ENCODE measurements at regions not wholly inside any gene's neighbourhood (a gene's known extent, or its start where the extent isn't known, plus 50 kb on each side); places are given as distances from the start of the nearest gene placed in this dataset.

DNA sequence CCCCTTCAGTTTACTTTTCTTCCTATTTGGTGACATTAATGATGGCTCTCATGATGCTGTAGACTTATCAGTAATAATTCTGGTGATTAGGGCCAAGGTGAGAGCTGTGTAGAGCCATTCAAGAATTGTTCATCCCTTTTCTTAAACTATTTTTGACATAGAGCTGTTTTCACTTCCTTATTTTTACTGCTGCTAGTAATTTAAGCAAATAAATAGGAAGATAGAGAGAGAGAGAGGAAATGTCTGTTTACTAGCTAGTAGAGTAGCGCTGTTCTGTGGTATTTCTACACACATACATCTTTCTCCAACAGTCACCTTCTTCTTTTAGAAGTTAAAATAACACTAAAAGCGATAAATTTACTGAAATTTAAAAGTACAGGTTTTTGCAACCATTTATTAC lies 678.0 kb upstream of the ZP4 start:
- Histone ChIP-seq H3K9ac (ENCODE audit: extremely low read depth, insufficient read length, low read length) (no peak overlapping the region), H4K8ac (replicated peaks; ENCODE audit: insufficient read length, low read depth, low read length) (no peak overlapping the region), H3K27ac (ENCODE audit: insufficient read length, low read depth, low read length) (no peak overlapping the region), H3K9me3 (ENCODE audit: control insufficient read depth, low read depth, low read length) (no peaks in the 10 kb centered on the region), H3K79me2 (ENCODE audit: insufficient read depth, low read length) (no peaks in the 10 kb centered on the region), H3T11ph (ENCODE audit: low read length) (no peak overlapping the region), H4K91ac (ENCODE audit: insufficient read length, low read depth, low read length) (no peak overlapping the region), H2AK5ac (ENCODE audit: insufficient read length, low read length) (no peak overlapping the region), H3K56ac (ENCODE audit: insufficient read length, low read depth, low read length) (no peak overlapping the region), H4K5ac (ENCODE audit: insufficient read length, low read depth, low read length) (no peak overlapping the region), H3K14ac (ENCODE audit: insufficient read depth, low read length) (no peak overlapping the region), H2AFZ (ENCODE audit: low read length) (no peak overlapping the region), H2BK12ac (ENCODE audit: insufficient read length, low read depth, low read length) (no peak overlapping the region), H3K27me3 (ENCODE audit: insufficient read depth, low read length) (no peaks in the 10 kb centered on the region), H3K4ac (ENCODE audit: low read depth, low read length) (no peak overlapping the region), H4K20me1 (ENCODE audit: control insufficient read depth, insufficient read depth, insufficient read length) (no peaks in the 10 kb centered on the region), H3K23me2 (ENCODE audit: insufficient read length, low read depth, low read length, poor library complexity, severe bottlenecking) (no peaks in the 10 kb centered on the region), H3K4me1 (ENCODE audit: insufficient read depth, low read length) (no peaks in the 10 kb centered on the region), H2BK5ac (ENCODE audit: insufficient read length, low read length) (no peak overlapping the region), H3K4me2 (ENCODE audit: insufficient read depth, insufficient read length, low read length) (no peak overlapping the region), H2BK120ac (ENCODE audit: low read depth, low read length, poor library complexity, severe bottlenecking) (no peak overlapping the region), H3K79me1 (ENCODE audit: insufficient read depth, low read depth, low read length, poor library complexity, severe bottlenecking) (no peaks in the 10 kb centered on the region), H2BK20ac (ENCODE audit: low read depth, low read length, poor library complexity, severe bottlenecking) (no peak overlapping the region), H3K18ac (ENCODE audit: insufficient read length, low read depth, low read length) (no peak overlapping the region), H2BK15ac (ENCODE audit: low read depth, low read length) (no peak overlapping the region), H3K23ac (ENCODE audit: insufficient read length, low read depth, low read length) (no peak overlapping the region)
- Mint-ChIP-seq H3K36me3 (ENCODE audit: insufficient read depth in 1 of 3, low read depth in 3 of 3) (peaks cover 0 to 3% (median 0%) of the 10 kb centered on the region in 3 experiments; a peak in 1 of 7 replicates), H3K9me3 (no peaks in the 10 kb centered on the region; a peak in 1 of 5 replicates), H3K4me3 (no peak overlapping the region), H3K27me3 (ENCODE audit: low read depth) (no peaks in the 10 kb centered on the region), H3K4me1 (no peaks in the 10 kb centered on the region), H3K27ac (no peak overlapping the region)
- WGBS (ENCODE audit: extremely low coverage, insufficient read length, low lambda C conversion rate) = no CpG with 5 or more reads among the region's 2 CpGs
- no peak for TF ChIP-seq CTCF (conservative IDR thresholded peaks at IDR 0.05)
- DNase-seq = no peak
